H1 (cell line): ENCODE measurements at regions not wholly inside any gene's neighbourhood (a gene's known extent, or its start where the extent isn't known, plus 50 kb on each side); places are given as distances from the start of the nearest gene placed in this dataset.

Experiments used
- CTCF ChIA-PET: fragments of 300-600 bp; sonication (Branson Sonifier 250); formaldehyde crosslinking; loops from one replicate; lab custom pipeline; 2021; ENCODE audit not compliant: partially characterized antibody; lab: Charles Lee
- POLR2A ChIA-PET: fragments of 300-600 bp; sonication (Branson Sonifier 250); formaldehyde crosslinking; loops from one replicate; lab custom pipeline; 2021; ENCODE audit warnings: inconsistent platforms; ENCODE audit not compliant: partially characterized antibody; lab: Charles Lee
- DNase-seq, 2 experiments: peaks; one replicate each; pipeline versions ENCODE4 v3.0.0 to v3.0.0-alpha.2; 2010 to 2022; ENCODE audit warnings: low spot score in 2 of 2, low read depth in 1 of 2, mixed read lengths in 1 of 2
- FAIRE-seq: peaks from 2 replicates; lab custom pipeline; 2011; peaks lifted over from hg19 to GRCh38; lab: Jason Lieb, UNC
- H2AFZ ChIP-seq: 2 replicates; pipeline ENCODE4 v1.8.1; 2012; ENCODE audit warnings: low read length, inconsistent platforms
- H2AK5ac ChIP-seq: 2 replicates; pipeline ENCODE4 v1.6.1; 2013; ENCODE audit warnings: low read depth, low read length
- H2BK120ac ChIP-seq: replicated peaks from 2 replicates; pipeline ENCODE3; 2013; ENCODE audit warnings: low read depth, low read length, inconsistent platforms
- H2BK12ac ChIP-seq: 2 replicates; pipeline ENCODE4 v1.6.1; 2013; ENCODE audit warnings: low read depth, low read length
- H2BK15ac ChIP-seq: 2 replicates; pipeline ENCODE4 v1.6.1; 2013; ENCODE audit warnings: low read length
- H2BK20ac ChIP-seq: 2 replicates; pipeline ENCODE4 v1.6.1; 2013; ENCODE audit warnings: low read length
- H2BK5ac ChIP-seq: 2 replicates; pipeline ENCODE4 v1.6.1; 2013; ENCODE audit warnings: low read depth, low read length
- H3K14ac ChIP-seq: 2 replicates; pipeline ENCODE4 v1.6.1; 2013; ENCODE audit warnings: inconsistent platforms; ENCODE audit not compliant: insufficient read length
- H3K18ac ChIP-seq: 2 replicates; pipeline ENCODE4 v1.6.1; 2013; ENCODE audit warnings: low read length; ENCODE audit errors: extremely low read depth
- H3K23ac ChIP-seq: 2 replicates; pipeline ENCODE4 v1.6.1; 2013; ENCODE audit warnings: inconsistent platforms; ENCODE audit not compliant: insufficient read length
- H3K23me2 ChIP-seq: 2 replicates; pipeline ENCODE4 v1.6.1; 2013; ENCODE audit warnings: low read depth, low read length
- H3K27ac ChIP-seq: 2 replicates; pipeline ENCODE4 v1.6.1; 2011; ENCODE audit warnings: low read depth, low read length, inconsistent platforms
- H3K27me3 ChIP-seq, 4 experiments: replicated peaks in 1 of 4; 1 replicate in 1 of 4; 2 replicates in 3 of 4; pipeline versions ENCODE4 v1.6.1 to v1.8.1; 2011 to 2013; ENCODE audit warnings: low read length in 3 of 4, mild to moderate bottlenecking in 3 of 4, inconsistent platforms in 2 of 4, mixed read lengths in 2 of 4, moderate library complexity in 1 of 4; ENCODE audit not compliant: control insufficient read depth in 3 of 4, insufficient read depth in 3 of 4; ENCODE audit errors: extremely low read depth in 1 of 4
- H3K36me3 ChIP-seq, 4 experiments: 2 replicates each; pipeline versions ENCODE4 v1.6.1 to v1.8.1; 2011 to 2013; ENCODE audit warnings: mild to moderate bottlenecking in 4 of 4, low read length in 3 of 4, moderate library complexity in 2 of 4, control low read depth in 1 of 4, inconsistent platforms in 1 of 4; ENCODE audit not compliant: insufficient read depth in 4 of 4, control insufficient read depth in 2 of 4
- H3K4ac ChIP-seq: replicated peaks from 2 replicates; pipeline ENCODE3; 2013; ENCODE audit warnings: low read length, low read depth, mixed read lengths, inconsistent platforms; ENCODE audit not compliant: insufficient read length
- H3K4me1 ChIP-seq, 4 experiments: replicated peaks in 1 of 4; 1 replicate in 1 of 4; 2 replicates in 3 of 4; pipeline versions ENCODE4 v1.6.1 to v1.8.1; 2011 to 2013; ENCODE audit warnings: low read length in 3 of 4, inconsistent platforms in 2 of 4, mixed read lengths in 1 of 4; ENCODE audit not compliant: insufficient read depth in 4 of 4, control insufficient read depth in 3 of 4
- H3K4me2 ChIP-seq, 2 experiments: 2 replicates each; pipeline versions ENCODE4 v1.6.1 to v1.8.1; 2011 to 2013; ENCODE audit warnings: low read depth in 2 of 2, low read length in 2 of 2, control low read depth in 1 of 2, inconsistent platforms in 1 of 2, mild to moderate bottlenecking in 1 of 2; ENCODE audit not compliant: insufficient read depth in 1 of 2
- H3K4me3 ChIP-seq, 4 experiments: fragments of 200-600, 300-600 bp in 1 of 4; sonication (generic), shearing (Covaris generic), sonication (Bioruptor Twin) in 1 of 4; 2 replicates each; pipeline versions ENCODE4 v1.5.1 to v1.8.1; 2011 to 2016; ENCODE audit warnings: low read length in 4 of 4, low read depth in 3 of 4, control low read depth in 2 of 4, inconsistent platforms in 2 of 4, mild to moderate bottlenecking in 2 of 4, mixed read lengths in 1 of 4, moderate library complexity in 1 of 4; ENCODE audit not compliant: insufficient read depth in 2 of 4; ENCODE audit errors: extremely low read depth in 1 of 4
- H3K56ac ChIP-seq: replicated peaks from 2 replicates; pipeline ENCODE3; 2013; ENCODE audit warnings: low read depth, mild to moderate bottlenecking, mixed read lengths, low read length, inconsistent platforms; ENCODE audit not compliant: insufficient read length
- H3K79me1 ChIP-seq: 2 replicates; pipeline ENCODE4 v1.6.1; 2013; ENCODE audit warnings: low read depth, low read length, control low read depth
- H3K79me2 ChIP-seq, 2 experiments: 2 replicates each; pipeline versions ENCODE4 v1.6.1 to v1.8.1; 2012 to 2013; ENCODE audit warnings: low read length in 2 of 2, mild to moderate bottlenecking in 2 of 2, inconsistent platforms in 1 of 2; ENCODE audit not compliant: insufficient read depth in 2 of 2, control insufficient read depth in 1 of 2
- H3K9ac ChIP-seq, 4 experiments: replicated peaks in 1 of 4; 1 replicate in 1 of 4; 2 replicates in 3 of 4; pipeline versions ENCODE4 v1.6.1 to v1.8.1; 2011 to 2013; ENCODE audit warnings: low read depth in 3 of 4, low read length in 3 of 4, control low read depth in 2 of 4, mild to moderate bottlenecking in 2 of 4, moderate library complexity in 2 of 4, inconsistent platforms in 1 of 4; ENCODE audit errors: extremely low read depth in 1 of 4
- H3K9me3 ChIP-seq, 2 experiments: 2 replicates each; pipeline versions ENCODE4 v1.6.1 to v1.8.1; 2012 to 2013; ENCODE audit warnings: mild to moderate bottlenecking in 2 of 2, moderate library complexity in 2 of 2, control low read depth in 1 of 2, inconsistent platforms in 1 of 2, low read depth in 1 of 2, low read length in 1 of 2, mixed read lengths in 1 of 2; ENCODE audit not compliant: insufficient read depth in 2 of 2
- H4K20me1 ChIP-seq, 2 experiments: replicated peaks in 1 of 2; 2 replicates each; pipeline versions ENCODE3 to v1.8.1; 2011 to 2013; ENCODE audit warnings: inconsistent platforms in 2 of 2, low read length in 2 of 2, mild to moderate bottlenecking in 1 of 2; ENCODE audit not compliant: insufficient read depth in 2 of 2, control insufficient read depth in 1 of 2
- H4K5ac ChIP-seq: 2 replicates; pipeline ENCODE4 v1.6.1; 2013; ENCODE audit warnings: low read length, low read depth, mixed read lengths, inconsistent platforms; ENCODE audit not compliant: insufficient read length
- H4K8ac ChIP-seq: 2 replicates; pipeline ENCODE4 v1.8.0; 2013; ENCODE audit warnings: mild to moderate bottlenecking, moderate library complexity, low read length, inconsistent platforms; ENCODE audit not compliant: insufficient read depth; ENCODE audit errors: extremely low read depth
- H4K91ac ChIP-seq: replicated peaks from 2 replicates; pipeline ENCODE3; 2013; ENCODE audit warnings: low read length, mixed read lengths, inconsistent platforms; ENCODE audit not compliant: insufficient read length
- ASH2L ChIP-seq: fragments of 200-600, 300-600 bp; sonication (generic); IDR thresholded peaks from one replicate; pipeline ENCODE4 v1.7.1; 2017; ENCODE audit warnings: low read length
- ATF2 ChIP-seq: IDR thresholded peaks from 2 replicates; pipeline ENCODE4 v1.6.1; 2012; ENCODE audit warnings: low read length, inconsistent platforms
- CBX8 ChIP-seq: fragments of 300-800, 300-1000 bp; sonication (generic); IDR thresholded peaks from 2 replicates; pipeline ENCODE4 v1.7.1; 2016; ENCODE audit warnings: low read depth, low read length, borderline replicate concordance
- GTF2F1 ChIP-seq: IDR thresholded peaks from 2 replicates; pipeline ENCODE4 v1.6.1; 2012; ENCODE audit warnings: low read depth, low read length, improper control_type of control experiment, borderline replicate concordance
- HDAC6 ChIP-seq: IDR thresholded peaks from one replicate; pipeline ENCODE4 v1.7.1; 2012; ENCODE audit warnings: low read depth, mild to moderate bottlenecking, inconsistent platforms, low read length, moderate library complexity
- KDM1A ChIP-seq: fragments of 200-600, 300-600 bp; sonication (generic); IDR thresholded peaks from 2 replicates; pipeline ENCODE4 v1.7.1; 2016; ENCODE audit warnings: mild to moderate bottlenecking, low read length, borderline replicate concordance
- KDM5A ChIP-seq: fragments of 200-600 bp; IDR thresholded peaks from 2 replicates; pipeline ENCODE4 v1.7.1; 2012; ENCODE audit warnings: mild to moderate bottlenecking, low read length, inconsistent platforms, mixed read lengths
- RXRA ChIP-seq: IDR thresholded peaks from 2 replicates; pipeline ENCODE4 v1.6.1; 2011; ENCODE audit warnings: low read depth, mild to moderate bottlenecking, low read length, moderate library complexity; ENCODE audit not compliant: insufficient read depth
- SRF ChIP-seq: IDR thresholded peaks from 2 replicates; pipeline ENCODE4 v1.6.1; 2011; ENCODE audit warnings: mild to moderate bottlenecking, low read depth, low read length, moderate library complexity
- TAF1 ChIP-seq: IDR thresholded peaks from 2 replicates; pipeline ENCODE4 v1.6.1; 2011; ENCODE audit warnings: mild to moderate bottlenecking, low read depth, low read length
- YY1 ChIP-seq: IDR thresholded peaks from 2 replicates; pipeline ENCODE4 v1.6.1; 2011; ENCODE audit warnings: low read depth, mild to moderate bottlenecking, low read length
- ZNF274 ChIP-seq: IDR thresholded peaks from 2 replicates; pipeline ENCODE4 v1.7.0; 2012; ENCODE audit warnings: low read length, borderline replicate concordance; ENCODE audit errors: extremely low read depth
- WGBS, 2 experiments: shearing (Covaris generic) in 1 of 2; methylation state at CpG; one replicate each; pipeline versions ENCODE4 v1.1.6 to v1.1.7; 2013 to 2015; ENCODE audit warnings: low lambda C conversion rate in 2 of 2, mixed read lengths in 2 of 2, inconsistent platforms in 1 of 2, low coverage in 1 of 2, missing lambda C conversion rate in 1 of 2; ENCODE audit not compliant: insufficient replicate concordance in 2 of 2, insufficient coverage in 1 of 2, insufficient read length in 1 of 2; ENCODE audit errors: extremely low coverage in 1 of 2, missing lambda C conversion rate in 1 of 2; 5-methylcytosine and 5-hydroxymethylcytosine counted together

GRCh38 chr3:110859336-110859735 lies 212.3 kb upstream of the NECTIN3 start:
- DNase-seq (no peak), FAIRE-seq (no peak)
- H4K5ac ChIP-seq, result no peak overlapping the region
- H3K14ac ChIP-seq, result no peak overlapping the region
- no peaks in the 10 kb centered on the region for H3K27me3 ChIP-seq
- no peak overlapping the region for H2BK5ac ChIP-seq
- no peaks in the 10 kb centered on the region for H3K4me1 ChIP-seq
- H3K23ac ChIP-seq, result no peak overlapping the region
- POLR2A ChIA-PET, result no interaction called here
- H3K4me2 ChIP-seq, result no peak overlapping the region
- H2AFZ ChIP-seq, result no peak overlapping the region
- CTCF ChIA-PET, result no interaction called here
- H3K4ac ChIP-seq, result no peak overlapping the region
- no peak overlapping the region for H2AK5ac ChIP-seq
- H3K23me2 ChIP-seq, result no peaks in the 10 kb centered on the region
- H2BK15ac ChIP-seq, result no peak overlapping the region
- H4K8ac ChIP-seq, result no peak overlapping the region
- H2BK20ac ChIP-seq, result no peak overlapping the region
- no peaks in the 10 kb centered on the region for H3K36me3 ChIP-seq
- no peak overlapping the region for H3K18ac ChIP-seq
- whole genome bisulfite sequencing, 2 experiments, result 97% methylated on average over 5 of the region's 5 CpGs; no CpG with 5 or more reads in 1 of the 2 experiments
- no peak overlapping the region for H3K27ac ChIP-seq
- H2BK120ac ChIP-seq, result peak overlapping the region; percentile 66
- no peaks in the 10 kb centered on the region for H4K20me1 ChIP-seq
- no peak overlapping the region for H3K56ac ChIP-seq
- no peak overlapping the region for H4K91ac ChIP-seq
- H2BK12ac ChIP-seq, result no peak overlapping the region
- H3K9ac ChIP-seq, result no peak overlapping the region
- H3K79me2 ChIP-seq, result no peaks in the 10 kb centered on the region
- no peaks in the 10 kb centered on the region for H3K9me3 ChIP-seq
- no peaks in the 10 kb centered on the region for H3K79me1 ChIP-seq
- H3K4me3 ChIP-seq, result no peak overlapping the region
- no peak for TF ChIP-seq CBX8
- TF ChIP-seq SRF, result no peak
- TF ChIP-seq TAF1, result no peak
- no peak for TF ChIP-seq YY1
- TF ChIP-seq ZNF274, result no peak
- TF ChIP-seq GTF2F1, result no peak
- no peak for TF ChIP-seq ASH2L
- no peak for TF ChIP-seq HDAC6
- TF ChIP-seq RXRA, result no peak
- no peak for TF ChIP-seq KDM5A
- TF ChIP-seq ATF2, result no peak
- no peak for TF ChIP-seq KDM1A
